ENCODE measurements at regions not wholly inside any gene's neighbourhood (a gene's known extent, or its start where the extent isn't known, plus 50 kb on each side); places are given as distances from the start of the nearest gene placed in this dataset.

DNA sequence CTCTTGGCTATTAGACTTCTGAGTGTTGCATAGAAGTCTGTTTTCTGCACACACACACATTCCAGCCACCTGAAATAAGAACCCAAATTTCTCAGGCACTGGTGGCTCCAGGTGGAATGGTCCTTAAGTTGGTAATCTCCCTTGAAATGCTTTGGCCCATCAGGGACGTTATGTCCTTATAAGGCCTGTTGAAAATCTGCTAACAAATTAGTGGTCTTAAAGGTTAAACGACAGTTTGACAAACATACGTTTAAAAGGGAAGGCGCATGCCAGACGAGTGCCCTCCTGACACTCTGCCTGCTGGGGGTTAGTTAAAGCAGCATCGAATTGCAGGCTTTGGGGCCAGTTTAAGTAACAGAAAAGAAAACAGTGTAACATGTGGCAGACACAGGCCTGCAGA, 125.0 kb downstream of the TBX22 start:
- no peak for ATAC-seq
- TF ChIP-seq CSDC2 (CRISPR knock-in tag; IDR thresholded peaks at IDR 0.05) = no peak
- no peak for TF ChIP-seq ZFP3 (CRISPR knock-in tag; IDR thresholded peaks at IDR 0.05)
- no peak for TF ChIP-seq ESRRG (CRISPR knock-in tag; IDR thresholded peaks at IDR 0.05)
- TF ChIP-seq, protein P1, sequence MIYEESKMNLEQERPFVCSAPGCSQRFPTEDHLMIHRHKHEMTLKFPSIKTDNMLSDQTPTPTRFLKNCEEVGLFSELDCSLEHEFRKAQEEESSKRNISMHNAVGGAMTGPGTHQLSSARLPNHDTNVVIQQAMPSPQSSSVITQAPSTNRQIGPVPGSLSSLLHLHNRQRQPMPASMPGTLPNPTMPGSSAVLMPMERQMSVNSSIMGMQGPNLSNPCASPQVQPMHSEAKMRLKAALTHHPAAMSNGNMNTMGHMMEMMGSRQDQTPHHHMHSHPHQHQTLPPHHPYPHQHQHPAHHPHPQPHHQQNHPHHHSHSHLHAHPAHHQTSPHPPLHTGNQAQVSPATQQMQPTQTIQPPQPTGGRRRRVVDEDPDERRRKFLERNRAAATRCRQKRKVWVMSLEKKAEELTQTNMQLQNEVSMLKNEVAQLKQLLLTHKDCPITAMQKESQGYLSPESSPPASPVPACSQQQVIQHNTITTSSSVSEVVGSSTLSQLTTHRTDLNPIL (CRISPR knock-in tag; IDR thresholded peaks at IDR 0.05; ENCODE audit: low read depth) = no peak
- TF ChIP-seq ZNF565 (CRISPR knock-in tag; conservative IDR thresholded peaks at IDR 0.05; ENCODE audit: low read depth) = no peak
- TF ChIP-seq, protein P2, sequence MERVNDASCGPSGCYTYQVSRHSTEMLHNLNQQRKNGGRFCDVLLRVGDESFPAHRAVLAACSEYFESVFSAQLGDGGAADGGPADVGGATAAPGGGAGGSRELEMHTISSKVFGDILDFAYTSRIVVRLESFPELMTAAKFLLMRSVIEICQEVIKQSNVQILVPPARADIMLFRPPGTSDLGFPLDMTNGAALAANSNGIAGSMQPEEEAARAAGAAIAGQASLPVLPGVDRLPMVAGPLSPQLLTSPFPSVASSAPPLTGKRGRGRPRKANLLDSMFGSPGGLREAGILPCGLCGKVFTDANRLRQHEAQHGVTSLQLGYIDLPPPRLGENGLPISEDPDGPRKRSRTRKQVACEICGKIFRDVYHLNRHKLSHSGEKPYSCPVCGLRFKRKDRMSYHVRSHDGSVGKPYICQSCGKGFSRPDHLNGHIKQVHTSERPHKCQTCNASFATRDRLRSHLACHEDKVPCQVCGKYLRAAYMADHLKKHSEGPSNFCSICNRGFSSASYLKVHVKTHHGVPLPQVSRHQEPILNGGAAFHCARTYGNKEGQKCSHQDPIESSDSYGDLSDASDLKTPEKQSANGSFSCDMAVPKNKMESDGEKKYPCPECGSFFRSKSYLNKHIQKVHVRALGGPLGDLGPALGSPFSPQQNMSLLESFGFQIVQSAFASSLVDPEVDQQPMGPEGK (CRISPR knock-in tag; IDR thresholded peaks at IDR 0.05; ENCODE audit: borderline replicate concordance) = no peak
- TF ChIP-seq GLIS3 (CRISPR knock-in tag; IDR thresholded peaks at IDR 0.05) = no peak
- TF ChIP-seq ZC3H10 (CRISPR knock-in tag; IDR thresholded peaks at IDR 0.05) = no peak
- no peak for TF ChIP-seq RARB (CRISPR knock-in tag; IDR thresholded peaks at IDR 0.05)
- TF ChIP-seq OSR1 (CRISPR knock-in tag; IDR thresholded peaks at IDR 0.05) = no peak
- TF ChIP-seq, protein P3, sequence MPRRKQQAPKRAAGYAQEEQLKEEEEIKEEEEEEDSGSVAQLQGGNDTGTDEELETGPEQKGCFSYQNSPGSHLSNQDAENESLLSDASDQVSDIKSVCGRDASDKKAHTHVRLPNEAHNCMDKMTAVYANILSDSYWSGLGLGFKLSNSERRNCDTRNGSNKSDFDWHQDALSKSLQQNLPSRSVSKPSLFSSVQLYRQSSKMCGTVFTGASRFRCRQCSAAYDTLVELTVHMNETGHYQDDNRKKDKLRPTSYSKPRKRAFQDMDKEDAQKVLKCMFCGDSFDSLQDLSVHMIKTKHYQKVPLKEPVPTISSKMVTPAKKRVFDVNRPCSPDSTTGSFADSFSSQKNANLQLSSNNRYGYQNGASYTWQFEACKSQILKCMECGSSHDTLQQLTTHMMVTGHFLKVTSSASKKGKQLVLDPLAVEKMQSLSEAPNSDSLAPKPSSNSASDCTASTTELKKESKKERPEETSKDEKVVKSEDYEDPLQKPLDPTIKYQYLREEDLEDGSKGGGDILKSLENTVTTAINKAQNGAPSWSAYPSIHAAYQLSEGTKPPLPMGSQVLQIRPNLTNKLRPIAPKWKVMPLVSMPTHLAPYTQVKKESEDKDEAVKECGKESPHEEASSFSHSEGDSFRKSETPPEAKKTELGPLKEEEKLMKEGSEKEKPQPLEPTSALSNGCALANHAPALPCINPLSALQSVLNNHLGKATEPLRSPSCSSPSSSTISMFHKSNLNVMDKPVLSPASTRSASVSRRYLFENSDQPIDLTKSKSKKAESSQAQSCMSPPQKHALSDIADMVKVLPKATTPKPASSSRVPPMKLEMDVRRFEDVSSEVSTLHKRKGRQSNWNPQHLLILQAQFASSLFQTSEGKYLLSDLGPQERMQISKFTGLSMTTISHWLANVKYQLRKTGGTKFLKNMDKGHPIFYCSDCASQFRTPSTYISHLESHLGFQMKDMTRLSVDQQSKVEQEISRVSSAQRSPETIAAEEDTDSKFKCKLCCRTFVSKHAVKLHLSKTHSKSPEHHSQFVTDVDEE (CRISPR knock-in tag; IDR thresholded peaks at IDR 0.05) = no peak
- TF ChIP-seq, protein P4, sequence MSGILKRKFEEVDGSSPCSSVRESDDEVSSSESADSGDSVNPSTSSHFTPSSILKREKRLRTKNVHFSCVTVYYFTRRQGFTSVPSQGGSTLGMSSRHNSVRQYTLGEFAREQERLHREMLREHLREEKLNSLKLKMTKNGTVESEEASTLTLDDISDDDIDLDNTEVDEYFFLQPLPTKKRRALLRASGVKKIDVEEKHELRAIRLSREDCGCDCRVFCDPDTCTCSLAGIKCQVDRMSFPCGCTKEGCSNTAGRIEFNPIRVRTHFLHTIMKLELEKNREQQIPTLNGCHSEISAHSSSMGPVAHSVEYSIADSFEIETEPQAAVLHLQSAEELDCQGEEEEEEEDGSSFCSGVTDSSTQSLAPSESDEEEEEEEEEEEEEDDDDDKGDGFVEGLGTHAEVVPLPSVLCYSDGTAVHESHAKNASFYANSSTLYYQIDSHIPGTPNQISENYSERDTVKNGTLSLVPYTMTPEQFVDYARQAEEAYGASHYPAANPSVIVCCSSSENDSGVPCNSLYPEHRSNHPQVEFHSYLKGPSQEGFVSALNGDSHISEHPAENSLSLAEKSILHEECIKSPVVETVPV (CRISPR knock-in tag; IDR thresholded peaks at IDR 0.05) = no peak
- no peak for TF ChIP-seq SNAI2 (CRISPR knock-in tag; IDR thresholded peaks at IDR 0.05)
- no peak for TF ChIP-seq ISL1 (CRISPR knock-in tag; IDR thresholded peaks at IDR 0.05)
- TF ChIP-seq PPARA (CRISPR knock-in tag; IDR thresholded peaks at IDR 0.05; ENCODE audit: borderline replicate concordance) = no peak
- no peak for TF ChIP-seq ZFP30 (CRISPR knock-in tag; IDR thresholded peaks at IDR 0.05)
- TF ChIP-seq ZNF70 (CRISPR knock-in tag; IDR thresholded peaks at IDR 0.05) = no peak
- TF ChIP-seq TOX (CRISPR knock-in tag; IDR thresholded peaks at IDR 0.05; ENCODE audit: borderline replicate concordance) = no peak
- no peak for TF ChIP-seq ARNTL (CRISPR knock-in tag; IDR thresholded peaks at IDR 0.05; ENCODE audit: borderline replicate concordance, low read depth)

DNA sequence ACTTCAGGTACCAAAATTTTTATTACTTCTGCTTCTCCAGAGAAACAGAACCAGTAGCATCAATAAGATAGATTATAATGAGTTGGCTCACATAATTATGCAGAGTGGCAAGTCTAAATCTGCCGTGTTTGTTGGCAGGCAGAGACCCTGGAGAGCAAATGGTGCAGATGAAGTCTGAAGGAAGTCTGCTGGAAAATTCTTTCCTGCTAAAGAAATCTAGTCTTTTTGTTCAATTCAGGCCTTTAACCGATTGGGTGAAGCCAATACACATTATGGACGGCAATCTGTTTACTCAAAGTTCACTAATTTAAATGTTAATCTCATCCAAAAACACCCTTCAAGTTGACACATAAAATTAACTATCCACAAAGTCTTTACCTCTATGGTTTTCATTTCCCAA, 156.0 kb downstream of the TBX22 start:
- TF ChIP-seq, protein P5, sequence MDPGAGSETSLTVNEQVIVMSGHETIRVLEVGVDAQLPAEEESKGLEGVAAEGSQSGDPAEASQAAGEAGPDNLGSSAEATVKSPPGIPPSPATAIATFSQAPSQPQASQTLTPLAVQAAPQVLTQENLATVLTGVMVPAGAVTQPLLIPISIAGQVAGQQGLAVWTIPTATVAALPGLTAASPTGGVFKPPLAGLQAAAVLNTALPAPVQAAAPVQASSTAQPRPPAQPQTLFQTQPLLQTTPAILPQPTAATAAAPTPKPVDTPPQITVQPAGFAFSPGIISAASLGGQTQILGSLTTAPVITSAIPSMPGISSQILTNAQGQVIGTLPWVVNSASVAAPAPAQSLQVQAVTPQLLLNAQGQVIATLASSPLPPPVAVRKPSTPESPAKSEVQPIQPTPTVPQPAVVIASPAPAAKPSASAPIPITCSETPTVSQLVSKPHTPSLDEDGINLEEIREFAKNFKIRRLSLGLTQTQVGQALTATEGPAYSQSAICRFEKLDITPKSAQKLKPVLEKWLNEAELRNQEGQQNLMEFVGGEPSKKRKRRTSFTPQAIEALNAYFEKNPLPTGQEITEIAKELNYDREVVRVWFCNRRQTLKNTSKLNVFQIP (CRISPR knock-in tag; IDR thresholded peaks at IDR 0.05; ENCODE audit: borderline replicate concordance, low read depth) = no peak
- no peak for TF ChIP-seq RARB (CRISPR knock-in tag; IDR thresholded peaks at IDR 0.05)
- TF ChIP-seq, protein P4 (CRISPR knock-in tag; IDR thresholded peaks at IDR 0.05) = no peak
- no peak for TF ChIP-seq TOX (CRISPR knock-in tag; IDR thresholded peaks at IDR 0.05; ENCODE audit: borderline replicate concordance)
- TF ChIP-seq ZFP3 (CRISPR knock-in tag; IDR thresholded peaks at IDR 0.05) = no peak
- TF ChIP-seq ZNF70 (CRISPR knock-in tag; IDR thresholded peaks at IDR 0.05) = no peak
- TF ChIP-seq BACH2 (CRISPR knock-in tag; IDR thresholded peaks at IDR 0.05; ENCODE audit: borderline replicate concordance) = no peak
- TF ChIP-seq OSR1 (CRISPR knock-in tag; IDR thresholded peaks at IDR 0.05) = no peak
- TF ChIP-seq GLIS3 (CRISPR knock-in tag; IDR thresholded peaks at IDR 0.05) = no peak
- TF ChIP-seq SNAI2 (CRISPR knock-in tag; IDR thresholded peaks at IDR 0.05) = no peak
- no peak for TF ChIP-seq ESRRG (CRISPR knock-in tag; IDR thresholded peaks at IDR 0.05)
- no peak for TF ChIP-seq CSDC2 (CRISPR knock-in tag; IDR thresholded peaks at IDR 0.05)
- TF ChIP-seq, protein P3 (CRISPR knock-in tag; IDR thresholded peaks at IDR 0.05) = no peak
- no peak for TF ChIP-seq ZNF565 (CRISPR knock-in tag; conservative IDR thresholded peaks at IDR 0.05; ENCODE audit: low read depth)
- TF ChIP-seq, protein P2 (CRISPR knock-in tag; IDR thresholded peaks at IDR 0.05; ENCODE audit: borderline replicate concordance) = no peak
- ATAC-seq = no peak
